AG08395 (cell line): ENCODE measurements at regions not wholly inside any gene's neighbourhood (a gene's known extent, or its start where the extent isn't known, plus 50 kb on each side); places are given as distances from the start of the nearest gene placed in this dataset.
"Not testable (repeated sequence)": the region's sequence is repeated elsewhere in the genome, so short reads cannot be mapped to it uniquely, and the experiment has no call there.

ENCODE experiments used
- DNase-seq: peaks from one replicate; pipeline ENCODE4 v3.0.0; 2012; ENCODE audit warnings: mixed read lengths, low spot score

DNA sequence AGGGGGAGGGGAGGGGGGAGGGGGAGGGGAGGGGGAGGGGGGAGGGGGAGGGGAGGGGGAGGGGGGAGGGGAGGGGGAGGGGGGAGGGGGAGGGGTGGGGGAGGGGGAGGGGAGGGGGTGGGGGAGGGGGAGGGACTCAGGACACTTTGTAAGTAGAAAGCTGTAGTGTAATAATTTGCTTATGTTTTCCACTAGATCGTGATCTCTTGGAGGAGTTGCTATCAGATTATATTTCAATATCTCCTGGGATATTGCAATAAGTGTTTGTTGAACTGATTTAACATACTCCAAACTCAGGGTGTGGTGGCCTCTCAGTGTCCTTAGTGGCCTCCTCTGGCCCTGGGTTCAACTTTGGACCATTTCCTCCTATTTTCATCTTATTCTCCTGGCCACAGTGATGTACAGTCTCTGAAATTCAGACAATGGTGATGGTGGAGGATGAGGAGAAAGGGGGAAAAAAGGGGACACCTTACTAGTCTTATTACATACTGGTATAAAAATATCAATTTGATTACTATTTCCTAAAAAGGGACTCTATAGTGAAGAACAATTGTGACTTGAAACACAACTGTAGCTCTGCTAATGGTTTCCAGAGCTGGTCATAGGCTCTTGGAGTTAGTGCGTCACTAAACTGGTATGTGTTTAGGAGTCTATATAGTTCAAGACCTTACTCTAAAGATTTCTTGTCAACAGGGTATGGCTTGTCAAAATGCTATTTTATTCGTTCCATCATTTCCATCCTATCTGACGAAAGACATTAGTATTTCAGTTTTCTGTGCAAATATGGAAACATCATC lies 89.6 kb downstream of the DDX1 start:
- DNase-seq = no peak

DNA sequence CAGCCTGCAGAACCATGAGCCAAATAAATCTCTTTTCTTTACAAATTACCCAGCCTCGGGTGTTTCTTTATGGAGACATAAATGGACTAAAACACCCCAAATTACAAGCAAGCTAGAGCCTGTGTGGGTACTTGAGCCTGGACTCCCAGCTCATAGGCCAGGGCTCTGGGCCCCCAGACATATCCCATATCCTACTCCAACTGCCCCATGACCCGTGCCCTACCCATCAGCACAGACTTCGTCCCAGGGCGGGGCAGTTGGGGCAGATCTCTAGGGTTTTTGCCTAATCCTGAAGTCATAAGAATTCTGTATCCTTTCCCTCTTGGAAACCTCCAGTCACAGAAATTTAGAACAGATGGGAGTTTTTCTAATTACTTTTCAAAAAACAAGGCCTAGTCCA lies 90.7 kb downstream of the DDX1 start:
- no peak for DNase-seq

DNA sequence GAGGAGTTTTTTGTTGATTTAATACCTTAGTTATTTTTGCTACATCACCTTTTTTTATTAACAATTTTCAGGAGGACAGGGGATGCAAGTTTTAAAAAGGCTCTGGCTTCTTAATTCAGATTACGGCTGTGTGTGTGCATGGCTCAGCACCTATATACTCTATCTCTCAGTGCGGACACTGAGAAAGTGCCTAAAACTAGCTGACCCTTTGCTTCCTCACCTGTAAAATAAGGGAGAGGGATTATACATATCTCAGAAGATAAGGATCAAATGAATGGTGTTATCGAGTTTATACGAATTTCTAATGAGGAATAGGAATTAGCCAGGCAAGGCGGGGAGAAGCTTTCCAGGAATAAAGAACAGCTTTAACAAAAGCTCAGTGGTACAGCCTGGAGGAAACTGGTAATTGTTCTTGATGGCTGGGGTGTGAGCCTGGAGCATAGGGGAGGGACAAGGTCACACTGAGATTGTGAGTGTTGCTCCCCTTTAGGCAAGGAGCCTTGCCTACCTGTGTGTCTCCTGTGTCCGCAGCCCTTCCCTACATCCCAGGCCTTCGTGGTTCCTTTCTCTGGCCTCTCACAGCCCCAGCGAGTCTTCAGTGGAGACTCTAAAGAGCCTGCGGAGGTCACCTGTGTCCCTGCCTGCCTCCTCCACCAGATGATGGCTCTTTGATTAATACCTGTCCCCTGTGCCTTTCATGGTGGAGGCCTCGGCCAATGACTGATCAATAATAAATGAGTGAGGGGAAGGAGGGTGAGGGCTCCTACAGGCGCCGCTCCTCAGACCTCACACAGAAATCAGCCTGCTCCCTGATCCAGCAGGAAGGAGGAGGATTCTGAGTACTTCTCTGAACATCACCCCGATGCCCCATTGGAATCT lies 92.7 kb downstream of the DDX1 start:
- no peak for DNase-seq

DNA sequence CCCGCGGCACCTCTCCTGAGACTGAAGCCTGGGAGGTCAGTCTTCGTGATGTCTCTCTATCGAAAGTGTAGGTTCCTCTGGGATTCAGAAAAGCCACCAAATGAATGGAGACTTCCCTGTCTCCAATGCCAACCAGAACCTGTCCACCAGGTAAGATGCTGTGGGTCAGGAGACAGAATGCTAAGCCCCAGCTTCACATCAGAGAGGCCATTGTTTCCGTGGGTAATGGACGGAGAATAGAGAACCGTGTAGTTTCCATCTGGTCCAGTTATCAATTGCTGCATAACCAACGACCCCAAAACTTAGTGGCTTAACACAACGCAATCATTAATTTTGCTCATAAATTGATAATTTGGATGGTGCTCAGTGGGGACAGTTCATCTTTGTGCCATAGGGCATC lies 93.5 kb downstream of the DDX1 start:
- no peak for DNase-seq

GRCh38 chr2:15686643-15687042 lies 95.0 kb downstream of the DDX1 start:
- no peak for DNase-seq

GRCh38 chr2:15687243-15687642 lies 95.6 kb downstream of the DDX1 start:
- DNase-seq = no peak

DNA sequence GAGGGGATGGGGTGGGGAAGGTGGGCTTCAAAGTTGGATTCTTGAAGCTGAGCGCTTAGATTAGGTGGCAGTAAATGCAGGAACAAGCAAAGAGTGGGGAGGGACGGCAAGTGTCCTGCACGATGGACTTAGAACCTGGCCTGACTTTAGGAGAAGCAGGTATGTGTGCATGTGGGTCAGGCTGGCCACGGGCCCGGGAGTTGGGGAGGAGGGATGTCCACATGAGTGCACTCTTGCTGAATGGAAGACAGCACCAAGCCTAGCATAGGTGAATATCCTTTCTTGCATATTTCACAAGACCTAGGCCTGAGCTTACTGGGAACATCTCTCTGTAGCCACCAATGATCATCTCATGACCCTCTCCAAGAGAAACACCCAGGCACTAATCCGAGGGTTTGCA lies 96.1 kb downstream of the DDX1 start:
- DNase-seq = no peak

GRCh38 chr2:15688924-15689568 lies 97.4 kb downstream of the DDX1 start:
- DNase-seq = no peak

GRCh38 chr2:15689654-15690053 lies 98.0 kb downstream of the DDX1 start:
- DNase-seq = no peak

DNA sequence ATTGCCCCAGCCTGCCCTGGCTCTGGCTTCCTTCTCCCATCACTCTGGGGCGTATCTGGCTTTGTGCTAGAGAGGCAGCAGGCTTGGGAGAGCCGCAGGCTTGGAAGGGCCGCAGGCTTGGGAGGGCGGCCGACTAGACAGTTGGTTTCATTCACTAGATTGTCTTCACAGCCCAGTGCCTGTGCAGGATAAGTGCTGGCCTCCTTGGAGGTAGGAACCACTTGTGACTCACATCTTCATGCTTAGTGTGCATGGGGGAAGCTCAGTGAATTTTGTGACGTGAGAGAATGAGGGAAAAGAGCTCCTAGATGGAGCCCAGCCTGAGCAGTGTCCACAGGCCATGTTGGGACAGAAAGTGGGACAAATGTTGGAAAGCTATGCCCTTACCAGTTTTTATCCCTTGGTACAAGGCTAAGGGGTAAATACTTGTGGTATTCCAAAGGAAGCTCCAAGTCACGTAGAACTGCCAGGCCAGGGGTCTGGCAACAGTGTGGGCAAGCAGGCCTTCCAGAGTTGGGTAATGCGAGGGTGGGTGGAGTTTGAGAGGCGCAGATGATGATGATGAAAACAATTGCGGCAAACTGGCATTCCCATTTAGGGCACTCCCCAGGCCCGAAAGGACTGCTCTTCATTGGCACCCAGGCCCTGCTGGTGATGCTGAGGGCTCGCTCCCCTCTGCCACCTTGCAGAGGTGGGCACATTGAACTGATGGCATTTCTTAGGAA lies 100.1 kb downstream of the DDX1 start:
- no peak for DNase-seq

DNA sequence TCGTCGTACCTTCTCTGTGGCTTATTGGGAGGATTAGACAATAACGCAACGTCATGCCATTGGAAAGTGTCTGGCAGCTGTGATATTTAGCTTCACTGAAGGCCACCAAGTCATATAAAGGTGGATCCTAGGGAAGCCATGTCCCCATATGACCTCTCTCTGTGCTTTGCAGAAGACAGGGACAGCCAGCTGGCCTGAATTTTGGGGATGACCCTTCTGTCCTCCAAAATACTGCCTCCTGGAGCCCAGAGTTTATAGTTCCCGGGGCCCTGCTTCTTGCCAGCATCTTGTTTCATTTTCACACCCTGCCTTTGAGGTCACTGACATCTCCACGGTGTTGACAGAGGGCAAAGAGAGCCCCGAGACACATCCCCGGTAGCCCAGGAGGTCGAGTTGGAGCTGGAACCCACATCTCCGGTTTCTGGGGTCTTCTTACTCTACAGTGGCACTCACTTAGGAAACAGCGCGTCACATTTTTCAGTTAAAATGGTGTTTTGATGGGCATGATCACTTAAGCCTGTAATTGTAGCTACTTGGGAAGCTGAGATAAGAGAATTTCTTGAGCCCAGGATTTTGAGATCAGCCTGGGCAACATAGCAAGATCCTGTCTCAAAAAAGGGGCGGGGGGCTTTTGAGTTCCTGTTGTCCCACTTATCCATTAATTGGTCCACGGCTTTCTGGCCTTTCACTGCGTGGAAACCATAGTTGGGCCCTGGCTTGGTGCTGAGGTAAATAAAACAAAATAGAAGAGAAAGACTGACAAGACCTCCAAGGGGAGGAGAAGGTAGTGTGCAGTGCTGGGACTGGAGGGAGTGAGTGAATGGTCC lies 101.1 kb downstream of the DDX1 start:
- DNase-seq = no peak

GRCh38 chr2:15693382-15693781 lies 101.7 kb downstream of the DDX1 start:
- DNase-seq = no peak

DNA sequence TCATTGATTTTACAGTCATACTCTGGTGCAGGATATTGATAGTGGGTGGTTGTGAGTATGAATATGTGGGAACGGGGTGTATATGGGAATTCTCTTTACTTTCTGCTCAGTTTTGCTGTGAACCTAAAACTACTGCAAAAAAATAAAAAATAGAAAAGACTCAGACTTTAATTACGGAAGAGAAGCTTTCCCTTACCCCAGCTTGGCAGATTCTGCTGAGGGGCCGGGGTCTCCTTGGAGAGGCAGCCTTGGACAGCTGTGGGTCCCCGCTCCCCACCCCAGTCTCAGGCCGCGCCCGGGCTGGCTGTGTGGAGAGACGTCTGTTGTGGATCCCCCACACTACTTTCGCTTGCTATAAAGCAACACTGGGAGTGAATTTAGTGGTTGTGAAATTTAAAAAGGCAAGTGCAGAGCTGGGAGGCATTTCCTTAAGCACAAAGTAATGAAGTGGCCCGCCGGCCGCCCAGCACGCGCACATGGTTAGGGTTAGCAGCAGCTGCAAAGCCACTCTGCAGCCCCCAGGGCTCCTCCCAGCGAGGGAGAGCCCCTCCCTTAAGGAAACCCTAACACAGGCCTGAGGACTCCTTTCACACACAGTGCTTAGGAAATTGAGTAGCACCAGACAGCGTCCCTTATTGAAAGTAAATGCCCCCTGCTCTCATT lies 102.4 kb downstream of the DDX1 start:
- no peak for DNase-seq

DNA sequence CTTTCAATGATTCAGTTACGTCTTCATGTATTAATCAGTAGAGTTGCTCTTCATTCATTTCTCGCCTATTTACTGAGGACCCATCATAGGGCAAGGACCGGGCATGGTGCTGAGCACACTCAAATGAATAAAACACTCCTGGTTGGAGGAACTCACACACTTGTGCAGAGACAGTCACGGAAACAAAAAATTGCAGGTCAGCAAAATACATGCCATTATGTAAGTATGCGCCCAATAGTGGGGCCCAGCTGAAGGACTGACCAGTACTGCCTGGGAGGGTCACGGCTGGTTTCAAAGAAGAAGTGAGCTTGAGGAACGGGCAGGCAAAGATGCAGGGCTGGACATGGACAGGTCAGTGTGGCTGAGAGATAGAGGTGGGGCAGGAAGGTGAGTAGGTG lies 102.9 kb downstream of the DDX1 start:
- DNase-seq = no peak

GRCh38 chr2:15695582-15696330 lies 104.1 kb downstream of the DDX1 start:
- DNase-seq = no peak

DNA sequence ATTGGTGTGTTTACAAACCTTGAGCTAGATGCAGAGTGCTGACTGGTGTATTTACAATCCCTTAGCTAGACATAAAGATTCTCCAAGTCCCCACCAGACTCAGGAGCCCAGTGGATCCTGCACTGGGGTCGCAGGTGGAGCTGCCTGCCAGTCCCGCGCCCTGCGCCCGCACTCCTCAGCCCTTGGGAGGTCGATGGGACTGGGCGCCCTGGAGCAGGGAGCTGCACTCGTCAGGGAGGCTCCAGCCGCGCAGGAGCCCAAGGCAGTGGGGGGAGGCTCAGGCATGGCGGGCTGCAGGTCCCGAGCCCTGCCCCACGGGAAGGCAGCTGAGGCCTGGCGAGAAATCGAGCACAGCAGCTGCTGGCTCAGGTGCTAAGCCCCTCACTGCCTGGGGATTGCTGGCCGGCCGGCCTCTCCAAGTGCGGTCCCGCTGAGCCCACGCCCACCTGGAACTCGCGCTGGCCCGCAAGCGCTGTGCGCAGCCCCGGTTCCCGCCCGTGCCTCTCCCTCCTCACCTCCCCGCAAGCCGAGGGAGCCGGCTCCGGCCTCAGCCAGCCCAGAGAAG lies 105.0 kb downstream of the DDX1 start:
- not testable (repeated sequence) for DNase-seq

DNA sequence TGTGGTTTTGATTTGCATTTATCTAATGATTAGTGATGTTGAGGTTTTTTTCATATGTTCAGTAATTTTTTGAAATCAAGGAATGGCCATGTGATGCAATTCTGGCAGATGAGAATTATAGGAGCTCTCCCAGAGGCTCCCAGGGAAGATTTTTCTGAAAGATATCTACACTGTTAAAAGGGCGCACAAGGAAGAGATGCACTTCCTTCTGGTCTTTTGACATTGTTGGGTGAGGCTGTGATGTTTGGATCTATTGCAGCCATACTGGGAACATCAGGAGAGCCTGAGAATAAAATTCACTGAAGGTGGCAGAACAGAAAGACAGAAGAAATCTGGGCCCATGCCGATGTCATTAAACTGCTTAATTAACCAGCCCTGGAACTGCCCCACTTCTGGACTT lies 108.5 kb downstream of the DDX1 start:
- no peak for DNase-seq

GRCh38 chr2:15700599-15701340 lies 109.1 kb downstream of the DDX1 start:
- no peak for DNase-seq

DNA sequence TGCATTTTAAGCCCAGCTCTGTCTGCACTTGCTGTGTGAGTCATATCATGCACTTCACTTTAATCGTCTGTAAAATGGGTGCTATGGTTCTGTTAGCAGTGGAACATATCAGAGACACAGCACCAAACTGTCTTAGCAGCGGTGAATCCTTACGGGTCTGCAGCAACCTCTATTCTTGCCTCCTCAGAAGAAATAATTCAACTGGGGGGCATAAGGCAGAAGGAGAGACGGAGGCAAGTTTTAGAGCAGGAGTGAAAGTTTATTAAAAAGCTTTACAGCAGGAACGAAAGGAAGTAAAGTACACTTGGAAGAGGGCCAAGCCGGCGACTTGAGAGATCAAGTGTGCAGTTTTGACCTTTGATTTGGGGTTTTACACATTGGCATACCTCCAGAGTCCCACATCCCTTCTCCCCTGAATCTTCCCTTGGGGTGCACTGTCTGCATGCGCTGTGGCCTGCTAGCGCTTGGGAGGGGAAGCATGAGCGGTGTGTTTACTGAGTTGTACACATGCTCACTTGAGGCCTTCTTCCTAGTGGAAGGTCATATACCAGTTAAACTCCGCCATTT lies 109.8 kb downstream of the DDX1 start:
- no peak for DNase-seq
